ENCODE measurements at regions not wholly inside any gene's neighbourhood (a gene's known extent, or its start where the extent isn't known, plus 50 kb on each side); places are given as distances from the start of the nearest gene placed in this dataset.
"Not testable (repeated sequence)": the region's sequence is repeated elsewhere in the genome, so short reads cannot be mapped to it uniquely, and the experiment has no call there.

- in situ Hi-C loops (cut with HindIII; ENCODE audit: low sequenced_read_pairs) = no loop called here
Measured at GRCh38 chr3:162684260-162684659, 1187.7 kb downstream of the OTOL1 start.

- in situ Hi-C loops (cut with HindIII; ENCODE audit: low sequenced_read_pairs) = no loop called here
Measured at GRCh38 chr3:162699291-162699690, 1202.7 kb downstream of the OTOL1 start.

GRCh38 chr3:162701211-162701610 lies 1204.6 kb downstream of the OTOL1 start:
- in situ Hi-C loops (cut with HindIII; ENCODE audit: low sequenced_read_pairs) = no loop called here

- in situ Hi-C loops (cut with HindIII; ENCODE audit: low sequenced_read_pairs) = no loop called here
Measured at GRCh38 chr3:162702768-162703385, 1206.3 kb downstream of the OTOL1 start.

- in situ Hi-C loops (cut with HindIII; ENCODE audit: low sequenced_read_pairs) = no loop called here
Measured at GRCh38 chr3:162704238-162704637, 1207.6 kb downstream of the OTOL1 start.

- in situ Hi-C loops (cut with HindIII; ENCODE audit: low sequenced_read_pairs) = no loop called here
Measured at GRCh38 chr3:162704799-162705385, 1208.3 kb downstream of the OTOL1 start.

- in situ Hi-C loops (cut with HindIII; ENCODE audit: low sequenced_read_pairs) = not testable (repeated sequence)
Measured at GRCh38 chr3:162708394-162708793, 1211.8 kb downstream of the OTOL1 start.

- in situ Hi-C loops (cut with HindIII; ENCODE audit: low sequenced_read_pairs) = not testable (repeated sequence)
Measured at GRCh38 chr3:162708942-162709706, 1212.5 kb downstream of the OTOL1 start.

GRCh38 chr3:162710332-162711112 lies 1213.9 kb downstream of the OTOL1 start:
- in situ Hi-C loops (cut with HindIII; ENCODE audit: low sequenced_read_pairs) = no loop called here

- in situ Hi-C loops (cut with HindIII; ENCODE audit: low sequenced_read_pairs) = not testable (repeated sequence)
Measured at GRCh38 chr3:162717074-162717473, 1220.5 kb downstream of the OTOL1 start.

- in situ Hi-C loops (cut with HindIII; ENCODE audit: low sequenced_read_pairs) = no loop called here
Measured at GRCh38 chr3:162718697-162719096, 1222.1 kb downstream of the OTOL1 start.

GRCh38 chr3:162719684-162720341 lies 1223.2 kb downstream of the OTOL1 start:
- in situ Hi-C loops (cut with HindIII; ENCODE audit: low sequenced_read_pairs) = no loop called here

- in situ Hi-C loops (cut with HindIII; ENCODE audit: low sequenced_read_pairs) = no loop called here
Measured at GRCh38 chr3:162721736-162722135, 1225.1 kb downstream of the OTOL1 start.

- in situ Hi-C loops (cut with HindIII; ENCODE audit: low sequenced_read_pairs) = no loop called here
Measured at GRCh38 chr3:162722337-162722736, 1225.7 kb downstream of the OTOL1 start.

- in situ Hi-C loops (cut with HindIII; ENCODE audit: low sequenced_read_pairs) = not testable (repeated sequence)
Measured at GRCh38 chr3:162722796-162723195, 1226.2 kb downstream of the OTOL1 start.

- in situ Hi-C loops (cut with HindIII; ENCODE audit: low sequenced_read_pairs) = no loop called here
Measured at GRCh38 chr3:162729686-162730085, 1233.1 kb downstream of the OTOL1 start.

- in situ Hi-C loops (cut with HindIII; ENCODE audit: low sequenced_read_pairs) = not testable (repeated sequence)
Measured at GRCh38 chr3:162731961-162732360, 1235.4 kb downstream of the OTOL1 start.

- in situ Hi-C loops (cut with HindIII; ENCODE audit: low sequenced_read_pairs) = no loop called here
Measured at GRCh38 chr3:162738784-162739183, 1242.2 kb downstream of the OTOL1 start.

- in situ Hi-C loops (cut with HindIII; ENCODE audit: low sequenced_read_pairs) = no loop called here
Measured at GRCh38 chr3:162740941-162741596, 1244.5 kb downstream of the OTOL1 start.

GRCh38 chr3:162742159-162742717 lies 1245.6 kb downstream of the OTOL1 start:
- in situ Hi-C loops (cut with HindIII; ENCODE audit: low sequenced_read_pairs) = no loop called here

All from DLD1 (cell line).